ENCODE measurements at regions not wholly inside any gene's neighbourhood (a gene's known extent, or its start where the extent isn't known, plus 50 kb on each side); places are given as distances from the start of the nearest gene placed in this dataset.

GRCh38 chr6:104531646-104532045 is 328.1 kb downstream of the HACE1 start:
- TF ChIP-seq CTCF (IDR thresholded peaks at IDR 0.05; ENCODE audit: low read length) (no peak), EZH2 (IDR thresholded peaks at IDR 0.05; ENCODE audit: borderline replicate concordance, low read length) (no peak)

All from OCI-LY1 (cell line).